ENCODE measurements at regions not wholly inside any gene's neighbourhood (a gene's known extent, or its start where the extent isn't known, plus 50 kb on each side); places are given as distances from the start of the nearest gene placed in this dataset.

- TF ChIP-seq SAP30 (IDR thresholded peaks at IDR 0.05; ENCODE audit: insufficient read depth, insufficient replicate concordance, low read length) (no peak), POLR2A (IDR thresholded peaks at IDR 0.05; ENCODE audit: control extremely low read depth in 1 of 2, low read depth in 2 of 2, low read length in 2 of 2) (no peak), EZH2 (IDR thresholded peaks at IDR 0.05; ENCODE audit: low read depth, low read length, severe bottlenecking) (no peak), EP300 (IDR thresholded peaks at IDR 0.05; ENCODE audit: borderline replicate concordance in 1 of 2, low read depth in 2 of 2, low read length in 2 of 2) (no peak), NRF1 (IDR thresholded peaks at IDR 0.05; ENCODE audit: low read depth, low read length) (no peak), RNF2 (IDR thresholded peaks at IDR 0.05; ENCODE audit: borderline replicate concordance, low read depth, low read length, missing control alignments, poor library complexity, severe bottlenecking) (no peak), CEBPB (IDR thresholded peaks at IDR 0.05; ENCODE audit: low read depth, low read length) (no peak)
- TF ChIP-seq, protein P1, sequence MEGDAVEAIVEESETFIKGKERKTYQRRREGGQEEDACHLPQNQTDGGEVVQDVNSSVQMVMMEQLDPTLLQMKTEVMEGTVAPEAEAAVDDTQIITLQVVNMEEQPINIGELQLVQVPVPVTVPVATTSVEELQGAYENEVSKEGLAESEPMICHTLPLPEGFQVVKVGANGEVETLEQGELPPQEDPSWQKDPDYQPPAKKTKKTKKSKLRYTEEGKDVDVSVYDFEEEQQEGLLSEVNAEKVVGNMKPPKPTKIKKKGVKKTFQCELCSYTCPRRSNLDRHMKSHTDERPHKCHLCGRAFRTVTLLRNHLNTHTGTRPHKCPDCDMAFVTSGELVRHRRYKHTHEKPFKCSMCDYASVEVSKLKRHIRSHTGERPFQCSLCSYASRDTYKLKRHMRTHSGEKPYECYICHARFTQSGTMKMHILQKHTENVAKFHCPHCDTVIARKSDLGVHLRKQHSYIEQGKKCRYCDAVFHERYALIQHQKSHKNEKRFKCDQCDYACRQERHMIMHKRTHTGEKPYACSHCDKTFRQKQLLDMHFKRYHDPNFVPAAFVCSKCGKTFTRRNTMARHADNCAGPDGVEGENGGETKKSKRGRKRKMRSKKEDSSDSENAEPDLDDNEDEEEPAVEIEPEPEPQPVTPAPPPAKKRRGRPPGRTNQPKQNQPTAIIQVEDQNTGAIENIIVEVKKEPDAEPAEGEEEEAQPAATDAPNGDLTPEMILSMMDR (IDR thresholded peaks at IDR 0.05; ENCODE audit: control extremely low read depth in 1 of 3, insufficient read depth in 1 of 3, low read depth in 1 of 3, low read length in 3 of 3): no peak
These were observed 182.4 kb downstream of the RAP2A start for GRCh38 chr13:97616385-97616784.
